ENCODE measurements at regions not wholly inside any gene's neighbourhood (a gene's known extent, or its start where the extent isn't known, plus 50 kb on each side); places are given as distances from the start of the nearest gene placed in this dataset.

DNA sequence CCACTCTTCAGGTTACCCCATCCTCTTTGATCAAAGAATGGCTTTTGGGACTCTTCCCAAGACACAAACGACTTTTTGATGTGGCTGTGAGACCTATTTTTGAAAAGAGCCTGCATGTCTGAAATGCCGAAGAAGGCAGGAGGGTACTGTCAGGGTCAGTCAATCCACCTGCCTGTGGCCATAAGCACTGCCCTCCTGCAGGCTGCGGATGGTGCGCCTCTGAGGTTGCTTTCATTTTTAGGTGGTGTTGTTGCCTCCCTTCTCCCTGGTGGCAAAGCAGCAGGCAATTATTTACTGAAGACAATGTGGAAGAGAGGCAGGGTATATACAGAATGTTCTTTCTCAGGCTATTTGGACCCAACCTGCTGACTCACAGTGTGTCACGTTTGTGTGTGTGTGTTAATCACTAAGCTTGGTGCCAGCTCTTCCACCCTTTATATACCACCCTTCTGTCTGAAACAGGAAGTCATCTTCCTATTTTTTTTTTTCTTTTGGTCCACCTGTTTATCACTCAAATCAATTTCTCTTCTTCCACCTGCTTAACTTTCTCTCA lies 1421.2 kb upstream of the CELF2 start:
- peak in 2 of 58 donors; percentile 19 to 23 for DNase-seq

DNA sequence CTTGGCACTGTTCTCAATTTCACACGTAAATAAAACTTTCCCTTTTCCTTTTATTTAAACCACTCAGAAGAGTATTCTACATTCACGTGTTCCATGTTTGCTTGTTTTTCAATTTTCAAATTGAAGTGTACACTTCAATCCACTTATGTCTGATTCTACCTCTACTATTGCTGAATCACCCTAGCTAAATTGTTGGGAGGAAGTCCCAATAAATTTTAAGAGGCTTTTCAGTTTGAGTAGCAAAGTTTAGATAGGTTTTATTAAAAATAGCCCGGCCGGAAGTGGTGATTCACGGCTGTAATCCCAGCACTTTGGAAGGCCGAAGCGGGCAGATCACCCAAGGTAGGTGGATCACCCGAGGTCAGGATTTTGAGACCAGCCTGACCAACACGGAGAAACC lies 1414.7 kb upstream of the CELF2 start:
- DNase-seq: no peak

DNA sequence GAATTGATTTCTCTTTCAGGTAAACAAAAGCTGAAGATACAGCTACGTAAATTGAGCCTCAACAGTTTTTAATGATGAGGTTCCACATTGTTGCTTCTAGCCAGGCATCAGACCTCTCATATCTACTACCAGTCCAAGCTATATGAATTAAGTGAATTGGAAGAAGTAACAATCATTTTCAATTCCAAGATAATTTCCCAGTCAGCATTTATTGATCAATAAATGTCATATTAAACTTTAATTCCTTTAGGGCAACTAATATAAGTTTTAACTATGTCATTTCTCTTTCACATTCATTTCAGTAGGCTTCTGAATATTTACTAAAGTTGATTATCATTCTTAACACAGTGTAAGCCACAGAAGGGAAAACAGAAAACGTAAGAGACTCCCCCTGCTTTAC lies 1413.7 kb upstream of the CELF2 start:
- no peak for DNase-seq

DNA sequence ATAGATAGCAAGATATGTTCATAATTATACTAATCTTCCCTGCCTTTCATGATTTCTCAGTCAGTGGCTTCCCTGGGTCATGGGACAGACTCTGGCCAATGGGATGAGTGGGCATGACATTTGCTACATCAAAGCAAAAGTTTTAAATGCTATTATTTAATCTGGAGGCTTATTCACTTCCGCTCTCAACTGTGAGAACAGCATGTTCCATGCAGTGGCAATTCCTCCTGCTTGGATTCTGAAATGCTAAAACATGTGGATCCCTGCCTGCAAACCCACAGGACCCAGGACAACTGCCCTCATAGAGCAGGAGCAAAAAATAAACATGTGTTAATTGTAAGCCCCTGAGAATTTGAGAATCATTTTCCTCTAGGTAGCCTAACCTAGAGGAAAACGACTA lies 1412.4 kb upstream of the CELF2 start:
- DNase-seq: no peak

DNA sequence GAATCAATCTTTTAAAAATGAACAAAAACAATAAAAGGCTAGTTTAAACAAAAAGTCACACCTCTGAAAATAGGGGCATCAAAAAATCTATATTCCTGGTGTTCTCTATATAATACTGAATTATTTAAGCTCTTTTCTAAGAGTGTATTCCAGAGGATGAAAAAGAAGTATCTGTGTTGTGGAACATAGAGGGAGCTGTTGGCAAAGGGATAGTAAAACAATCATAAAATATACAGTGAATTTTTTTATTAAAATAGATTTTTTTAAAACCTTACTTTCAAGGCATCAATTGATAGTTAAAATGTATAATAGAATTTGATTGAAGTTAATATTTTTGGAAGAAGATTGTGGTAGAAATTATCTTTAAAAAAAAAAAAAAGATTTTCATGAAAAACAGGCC lies 1409.1 kb upstream of the CELF2 start:
- DNase-seq: no peak

GRCh38 chr10:9613338-9614075 lies 1404.2 kb upstream of the CELF2 start:
- no peak for DNase-seq

- DNase-seq: no peak
Observed at GRCh38 chr10:9615189-9615588, 1402.5 kb upstream of the CELF2 start.

DNA sequence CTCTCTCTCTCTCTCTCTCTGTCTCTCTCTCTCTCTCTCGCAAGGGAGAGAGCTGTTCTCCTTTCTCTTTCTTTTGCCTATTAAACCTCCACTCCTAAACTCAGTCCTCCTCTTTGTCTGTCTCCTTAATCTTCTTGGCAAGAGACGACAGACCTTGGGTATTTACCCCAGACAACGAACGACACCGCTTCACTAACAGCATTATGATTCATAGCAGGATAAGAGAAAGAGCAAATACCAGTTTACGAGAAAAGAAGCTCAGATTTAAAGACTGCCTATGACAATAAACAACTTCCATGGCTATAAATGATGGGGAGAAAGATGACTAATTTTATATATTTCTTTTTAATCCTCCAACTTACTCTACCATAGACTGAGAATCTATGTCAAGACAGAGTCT lies 1396.5 kb upstream of the CELF2 start:
- DNase-seq: no peak

GRCh38 chr10:9625304-9625703 lies 1392.4 kb upstream of the CELF2 start:
- DNase-seq: no peak

DNA sequence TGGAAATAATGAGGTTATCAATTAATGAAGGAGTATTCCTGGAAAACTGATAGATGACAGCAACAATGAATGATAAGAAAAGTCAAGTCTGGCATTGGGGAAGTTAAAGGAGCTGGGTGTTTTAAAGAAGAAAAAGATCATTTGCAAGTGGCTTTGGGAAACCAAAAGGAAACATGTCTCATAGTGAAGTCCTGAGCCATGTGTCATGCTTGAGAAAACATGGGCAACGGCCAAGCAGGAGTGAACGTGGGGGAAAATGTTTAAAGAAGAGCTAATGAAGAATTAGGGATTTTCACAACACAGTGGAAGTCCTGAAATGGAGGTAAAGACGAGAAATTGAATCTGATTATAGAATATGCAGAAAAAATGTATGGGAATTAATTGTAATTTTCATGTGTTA lies 1383.2 kb upstream of the CELF2 start:
- no peak for DNase-seq

- no peak for DNase-seq
Observed at GRCh38 chr10:9635691-9636090, 1382.0 kb upstream of the CELF2 start.

- DNase-seq: no peak
Observed at GRCh38 chr10:9636216-9636615, 1381.5 kb upstream of the CELF2 start.

- no peak for DNase-seq
Observed at GRCh38 chr10:9643782-9644181, 1373.9 kb upstream of the CELF2 start.

- DNase-seq: no peak
Observed at GRCh38 chr10:9645404-9645803, 1372.3 kb upstream of the CELF2 start.

DNA sequence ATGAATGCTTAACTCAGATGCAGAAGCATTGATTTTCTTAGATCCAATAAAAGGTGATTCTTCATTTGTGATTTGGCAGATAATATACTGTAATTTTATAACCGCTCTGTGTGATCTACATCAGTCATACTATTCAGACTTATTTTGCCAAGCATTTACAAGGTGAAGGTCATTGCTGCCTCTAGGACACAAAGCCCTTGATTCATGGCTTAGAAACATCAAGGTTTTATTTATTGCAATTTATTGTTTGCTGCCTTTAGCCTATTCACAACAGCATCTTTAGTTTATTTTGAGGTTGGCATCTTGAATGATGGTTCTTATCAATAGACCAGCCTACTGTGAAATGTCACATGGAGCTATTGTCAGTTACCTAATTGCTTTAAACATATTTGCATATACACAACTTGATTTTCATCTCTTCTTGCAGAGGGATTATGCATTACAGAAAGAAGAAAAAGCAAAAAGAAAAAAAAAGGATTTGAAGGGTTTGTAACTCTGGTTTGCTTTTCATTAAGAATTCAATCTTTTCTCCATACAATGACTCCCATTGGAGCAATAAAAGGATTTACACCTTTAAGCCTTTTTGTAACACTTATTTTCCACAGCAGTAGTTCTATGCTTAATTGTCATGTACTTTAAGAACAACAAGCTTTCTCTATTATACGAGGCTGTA lies 1371.6 kb upstream of the CELF2 start:
- no peak for DNase-seq

DNA sequence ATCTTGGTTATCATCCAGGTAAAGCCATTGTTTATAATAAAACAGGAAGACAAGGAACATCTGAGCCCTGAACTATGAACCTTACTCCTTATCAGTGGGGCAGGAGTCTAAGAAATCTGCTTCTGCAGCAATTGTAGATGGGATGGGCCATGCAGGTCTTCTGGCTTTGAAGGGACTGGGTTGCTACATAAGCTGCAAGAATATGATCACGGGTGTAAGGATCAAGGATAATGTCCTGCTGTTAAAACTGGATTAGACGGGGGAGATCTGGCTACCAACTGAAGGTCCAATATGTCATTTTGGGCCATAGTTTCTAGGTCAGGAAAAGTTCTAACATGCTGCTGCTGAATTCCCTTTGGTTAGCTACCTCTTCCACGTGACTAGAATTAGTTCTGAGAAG lies 1363.4 kb upstream of the CELF2 start:
- DNase-seq: no peak

DNA sequence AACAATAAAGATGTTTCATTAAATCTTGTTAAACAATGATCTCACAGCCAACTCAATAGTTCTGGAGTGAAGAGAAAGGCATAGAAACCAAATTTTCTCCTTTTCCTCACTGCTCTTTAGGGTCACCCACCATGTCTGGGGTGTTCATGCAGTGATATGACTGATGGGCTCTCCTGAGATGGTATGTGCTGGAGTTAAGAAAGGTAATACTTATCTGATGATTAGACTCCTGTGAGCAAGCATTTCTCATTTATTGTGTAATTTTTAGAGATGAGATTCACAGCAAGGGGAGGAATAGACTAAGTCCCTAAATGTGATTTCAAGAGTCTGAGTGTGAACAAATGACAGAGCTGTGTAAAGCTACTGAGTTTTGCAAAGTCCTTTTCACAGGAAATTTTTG lies 1361.3 kb upstream of the CELF2 start:
- DNase-seq: no peak

DNA sequence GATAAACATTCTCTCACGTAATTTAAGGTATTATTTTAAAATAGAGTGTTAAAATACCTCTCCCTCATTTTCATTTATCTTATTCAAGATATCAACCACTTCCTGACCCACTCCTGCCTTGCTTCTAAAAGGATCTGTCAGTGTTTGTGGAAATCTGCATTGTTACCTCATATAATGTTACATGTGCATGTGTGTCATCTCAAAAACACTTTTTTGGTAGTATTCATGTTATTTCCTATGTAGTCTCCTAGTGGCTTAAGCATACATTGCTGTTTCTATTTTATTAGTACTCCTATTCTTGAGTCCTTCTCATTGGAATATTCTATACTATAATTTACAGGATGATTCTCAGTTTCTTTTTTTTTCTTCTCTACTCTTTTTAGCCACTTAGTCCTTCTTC lies 1360.7 kb upstream of the CELF2 start:
- no peak for DNase-seq

DNA sequence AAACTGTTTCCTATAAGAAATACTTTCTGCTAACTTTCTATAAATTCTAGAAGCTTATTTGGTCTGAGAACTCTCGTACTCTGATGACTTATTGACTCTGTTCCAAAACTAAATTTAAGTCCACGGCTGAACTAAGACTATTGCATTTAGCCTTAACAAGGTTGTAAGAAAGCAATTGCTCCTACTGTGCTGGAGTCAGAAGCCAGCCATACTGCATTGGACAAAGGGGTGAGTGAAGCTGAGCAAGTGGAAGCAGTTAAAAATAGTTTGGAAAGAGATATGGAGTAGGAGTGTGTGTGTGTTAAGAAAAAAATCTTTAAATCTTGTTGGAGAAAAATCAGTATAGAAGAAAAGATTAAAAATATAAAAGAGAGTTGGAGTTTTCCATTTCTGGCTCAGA lies 1360.1 kb upstream of the CELF2 start:
- DNase-seq: no peak

- no peak for DNase-seq
Observed at GRCh38 chr10:9668411-9668810, 1349.3 kb upstream of the CELF2 start.

- no peak for DNase-seq
Observed at GRCh38 chr10:9670911-9671310, 1346.8 kb upstream of the CELF2 start.

DNA sequence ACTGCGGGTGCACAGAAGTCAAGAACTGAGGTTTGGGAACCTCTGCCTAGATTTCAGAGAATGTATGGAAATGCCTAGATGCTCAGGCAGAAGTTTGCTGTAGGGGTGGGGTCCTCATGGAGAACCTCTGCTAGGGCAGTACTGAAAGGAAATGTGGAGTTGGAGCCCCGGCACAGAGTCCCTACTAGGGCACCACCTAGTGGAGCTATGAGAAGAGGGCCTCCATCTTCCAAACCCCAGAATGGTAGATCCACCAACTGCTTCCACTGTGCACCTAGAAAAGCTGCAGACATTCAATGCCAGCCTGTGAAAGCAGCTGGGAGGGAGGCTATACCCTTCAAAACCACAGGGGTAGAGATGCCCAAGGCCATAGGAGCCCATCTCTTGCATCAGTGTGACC lies 1336.0 kb upstream of the CELF2 start:
- DNase-seq: no peak

GRCh38 chr10:9682802-9683201 lies 1334.9 kb upstream of the CELF2 start:
- DNase-seq: no peak
